Adrenal gland (tissue), 9 donors: ENCODE measurements at regions not wholly inside any gene's neighbourhood (a gene's known extent, or its start where the extent isn't known, plus 50 kb on each side); places are given as distances from the start of the nearest gene placed in this dataset.

ENCODE experiments used
- DNase-seq, 7 donors: peaks; one replicate each; pipeline ENCODE4 v3.0.0-alpha.2; 2019 to 2020
- H3K27ac ChIP-seq, 5 donors: fragments of 200-600 bp; sonication (generic) in 4 of 5; 1 replicate in 3 of 5; 2 replicates in 2 of 5; pipeline versions ENCODE4 v1.5.1 to v1.8.0; 2016 to 2020; ENCODE audit warnings: mild to moderate bottlenecking in 1 of 5
- H3K27me3 ChIP-seq: fragments of 200-600 bp; 2 replicates; pipeline ENCODE4 v1.8.0; 2021
- H3K36me3 ChIP-seq, 2 donors: fragments of 200-600 bp; replicated peaks in 1 of 2; 1 replicate in 1 of 2; 2 replicates in 1 of 2; pipeline versions ENCODE4 v1.5.1 to v1.8.0; 2018 to 2022
- H3K4me1 ChIP-seq, 2 donors: fragments of 200-600 bp; replicated peaks in 1 of 2; 1 replicate in 1 of 2; 2 replicates in 1 of 2; pipeline versions ENCODE4 v1.5.1 to v1.8.0; 2018 to 2021
- H3K4me3 ChIP-seq, 4 donors: fragments of 200-600 bp; sonication (generic) in 3 of 4; one replicate each; pipeline ENCODE4 v1.5.1; 2016 to 2018
- H3K9me3 ChIP-seq, 3 donors: fragments of 200-600 bp; sonication (generic) in 1 of 3; replicated peaks in 1 of 3; 1 replicate in 2 of 3; 2 replicates in 1 of 3; pipeline versions ENCODE4 v1.5.1 to v1.8.0; 2016 to 2021
- CTCF ChIP-seq, 6 experiments: fragments of 450-650 bp in 4 of 6; fragments of 200-600 bp in 2 of 6; sonication (generic) in 1 of 6; IDR thresholded peaks; 1 replicate in 5 of 6; 2 replicates in 1 of 6; pipeline versions ENCODE4 v1.5.1 to v1.8.0; 2016 to 2021; ENCODE audit warnings: antibody characterized with exemption in 6 of 6, mild to moderate bottlenecking in 2 of 6, moderate library complexity in 1 of 6
- POLR2A ChIP-seq, 2 donors: fragments of 450-650 bp; IDR thresholded peaks; one replicate each; pipeline ENCODE4 v1.6.1; 2017; ENCODE audit warnings: antibody characterized with exemption in 2 of 2, mild to moderate bottlenecking in 2 of 2, moderate library complexity in 1 of 2
- WGBS, 4 donors: extraction: QIAGEN DNeasy Blood & Tissue Kit in 2 of 4; methylation state at CpG; one replicate each; pipeline versions ENCODE4 v1.1.5 to v1.1.7; 2013 to 2017; 5-methylcytosine and 5-hydroxymethylcytosine counted together
- intact Hi-C, 2 donors: fragments of 100-400 bp; cut with DNase I; formaldehyde crosslinking; loops; one replicate each; pipeline versions ENCODE4 v1.14.1 to v1.15.0; 2022 to 2023
- donor health status: healthy with polysubstance abuse.
- donor health status: Bipolar disorder and iron deficiency.
- donor health status: DM: yes; HTN: yes; CAD: no.
- donor health status: DM: no; HTN: no; CAD: no.
- donor health status: DM: no; HTN: no; CAD: no.

- no peak overlapping the region for H3K4me3 ChIP-seq
- H3K27ac ChIP-seq, result no peak overlapping the region
- H3K4me1 ChIP-seq, result no peaks in the 10 kb centered on the region
- no peaks in the 10 kb centered on the region for H3K36me3 ChIP-seq
- no peaks in the 10 kb centered on the region for H3K9me3 ChIP-seq
- 72 to 100% (median 91%) methylated on average over 1 of the region's 1 CpG for WGBS, 4 donors
- no peaks in the 10 kb centered on the region for H3K27me3 ChIP-seq
- intact Hi-C loops, result no loop called here
- TF ChIP-seq POLR2A (IDR thresholded peaks at IDR 0.05) (no peak), CTCF (IDR thresholded peaks at IDR 0.05) (no peak)
- DNase-seq, result no peak
These were observed 80.2 kb downstream of the CNGA2 start for GRCh38 chrX:151814767-151815166.

DNA sequence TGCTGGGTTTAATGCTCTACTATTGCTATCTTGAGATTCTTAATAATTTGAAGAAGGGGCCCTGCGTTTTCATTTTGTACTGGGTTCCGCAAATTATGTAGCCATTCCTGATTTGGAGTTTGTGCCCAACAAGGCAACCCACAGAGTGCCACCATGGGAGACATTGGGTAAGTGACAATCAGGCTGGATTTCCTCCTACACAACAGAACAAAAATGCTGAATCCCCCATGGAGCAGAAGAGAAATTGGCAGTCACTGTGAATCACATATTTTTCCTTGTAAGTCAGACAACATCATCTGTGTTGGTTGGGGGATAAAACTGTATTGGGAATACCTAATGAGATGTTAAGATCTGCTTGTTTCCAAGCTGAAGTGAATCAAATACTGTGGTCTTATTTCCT is 80.9 kb downstream of the CNGA2 start:
- no peak for DNase-seq
- Histone ChIP-seq H3K4me3 (no peak overlapping the region), H3K4me1 (no peaks in the 10 kb centered on the region), H3K27me3 (no peaks in the 10 kb centered on the region), H3K9me3 (no peaks in the 10 kb centered on the region), H3K27ac (no peak overlapping the region), H3K36me3 (no peaks in the 10 kb centered on the region)
- intact Hi-C loops, result no loop called here
- TF ChIP-seq POLR2A (IDR thresholded peaks at IDR 0.05) (no peak), CTCF (IDR thresholded peaks at IDR 0.05) (no peak)
- 64 to 100% (median 83%) methylated on average over 1 to 2 of the region's 2 CpGs for WGBS, 4 donors

DNA sequence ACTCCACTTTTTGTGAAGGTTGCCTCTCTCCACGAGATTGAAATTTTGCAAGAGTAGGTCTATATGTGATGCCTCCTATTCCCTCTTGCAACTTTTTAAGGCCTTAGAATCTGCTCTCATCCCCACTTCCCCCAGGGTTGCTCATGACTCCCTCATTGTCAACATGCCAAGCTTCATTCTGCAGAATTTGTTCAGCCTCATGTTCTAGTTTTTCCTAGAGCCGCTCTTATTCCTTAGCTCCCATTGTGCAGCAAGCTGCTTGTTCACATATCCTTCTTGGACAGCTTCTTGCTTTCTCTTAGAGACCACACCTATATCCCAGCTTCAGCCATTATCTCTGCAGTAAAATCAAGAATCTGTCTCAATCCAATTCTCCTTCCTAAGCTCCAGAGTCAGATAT is 82.4 kb downstream of the CNGA2 start:
- Histone ChIP-seq H3K27me3 (no peaks in the 10 kb centered on the region), H3K36me3 (no peaks in the 10 kb centered on the region), H3K27ac (no peak overlapping the region), H3K9me3 (no peaks in the 10 kb centered on the region), H3K4me3 (no peak overlapping the region), H3K4me1 (no peaks in the 10 kb centered on the region)
- DNase-seq, result no peak
- intact Hi-C loops, result no loop called here
- 8 to 18% (median 9%) methylated on average over 2 of the region's 2 CpGs for WGBS, 4 donors
- TF ChIP-seq CTCF (IDR thresholded peaks at IDR 0.05) (no peak), POLR2A (IDR thresholded peaks at IDR 0.05) (no peak)

- intact Hi-C loops, result no loop called here
- 44 to 69% (median 55%) methylated on average over 2 of the region's 2 CpGs for WGBS, 4 donors
- Histone ChIP-seq H3K27me3 (no peaks in the 10 kb centered on the region), H3K9me3 (no peaks in the 10 kb centered on the region), H3K27ac (no peak overlapping the region), H3K4me3 (no peak overlapping the region), H3K4me1 (no peaks in the 10 kb centered on the region), H3K36me3 (no peaks in the 10 kb centered on the region)
- no peak for DNase-seq
- no peak for TF ChIP-seq POLR2A (IDR thresholded peaks at IDR 0.05)
- no peak for TF ChIP-seq CTCF (IDR thresholded peaks at IDR 0.05)
These were observed 84.3 kb downstream of the CNGA2 start for GRCh38 chrX:151818828-151819227.
